ENCODE measurements at regions not wholly inside any gene's neighbourhood (a gene's known extent, or its start where the extent isn't known, plus 50 kb on each side); places are given as distances from the start of the nearest gene placed in this dataset.
A peak's percentile ranks its signal among the peaks of the same experiment; 100 is the strongest.

DNA sequence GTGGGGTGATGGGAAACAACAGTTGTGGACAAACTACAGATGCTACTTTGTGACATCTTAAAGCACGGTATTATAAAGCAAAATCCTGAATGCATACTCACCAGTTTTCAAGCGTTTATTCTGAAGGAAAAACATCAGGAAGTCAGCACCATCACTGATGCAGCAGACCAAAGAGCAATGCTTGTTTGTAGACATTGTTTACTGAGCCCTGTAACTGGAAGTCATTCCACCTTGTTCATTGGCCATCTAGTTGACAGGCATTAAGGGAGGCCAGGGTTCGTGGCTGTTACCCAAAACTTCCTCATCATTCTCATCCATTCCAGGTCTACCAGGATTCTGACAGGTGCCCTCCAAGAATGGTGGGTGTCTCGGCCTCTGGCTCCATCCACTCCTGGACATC, 55.3 kb upstream of the FAM204A start (continued):
- TF ChIP-seq, protein P1, sequence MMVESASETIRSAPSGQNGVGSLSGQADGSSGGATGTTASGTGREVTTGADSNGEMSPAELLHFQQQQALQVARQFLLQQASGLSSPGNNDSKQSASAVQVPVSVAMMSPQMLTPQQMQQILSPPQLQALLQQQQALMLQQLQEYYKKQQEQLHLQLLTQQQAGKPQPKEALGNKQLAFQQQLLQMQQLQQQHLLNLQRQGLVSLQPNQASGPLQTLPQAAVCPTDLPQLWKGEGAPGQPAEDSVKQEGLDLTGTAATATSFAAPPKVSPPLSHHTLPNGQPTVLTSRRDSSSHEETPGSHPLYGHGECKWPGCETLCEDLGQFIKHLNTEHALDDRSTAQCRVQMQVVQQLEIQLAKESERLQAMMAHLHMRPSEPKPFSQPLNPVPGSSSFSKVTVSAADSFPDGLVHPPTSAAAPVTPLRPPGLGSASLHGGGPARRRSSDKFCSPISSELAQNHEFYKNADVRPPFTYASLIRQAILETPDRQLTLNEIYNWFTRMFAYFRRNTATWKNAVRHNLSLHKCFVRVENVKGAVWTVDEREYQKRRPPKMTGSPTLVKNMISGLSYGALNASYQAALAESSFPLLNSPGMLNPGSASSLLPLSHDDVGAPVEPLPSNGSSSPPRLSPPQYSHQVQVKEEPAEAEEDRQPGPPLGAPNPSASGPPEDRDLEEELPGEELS (CRISPR knock-in tag; IDR thresholded peaks at IDR 0.05), result peak; percentile 36
- TF ChIP-seq, protein P2, sequence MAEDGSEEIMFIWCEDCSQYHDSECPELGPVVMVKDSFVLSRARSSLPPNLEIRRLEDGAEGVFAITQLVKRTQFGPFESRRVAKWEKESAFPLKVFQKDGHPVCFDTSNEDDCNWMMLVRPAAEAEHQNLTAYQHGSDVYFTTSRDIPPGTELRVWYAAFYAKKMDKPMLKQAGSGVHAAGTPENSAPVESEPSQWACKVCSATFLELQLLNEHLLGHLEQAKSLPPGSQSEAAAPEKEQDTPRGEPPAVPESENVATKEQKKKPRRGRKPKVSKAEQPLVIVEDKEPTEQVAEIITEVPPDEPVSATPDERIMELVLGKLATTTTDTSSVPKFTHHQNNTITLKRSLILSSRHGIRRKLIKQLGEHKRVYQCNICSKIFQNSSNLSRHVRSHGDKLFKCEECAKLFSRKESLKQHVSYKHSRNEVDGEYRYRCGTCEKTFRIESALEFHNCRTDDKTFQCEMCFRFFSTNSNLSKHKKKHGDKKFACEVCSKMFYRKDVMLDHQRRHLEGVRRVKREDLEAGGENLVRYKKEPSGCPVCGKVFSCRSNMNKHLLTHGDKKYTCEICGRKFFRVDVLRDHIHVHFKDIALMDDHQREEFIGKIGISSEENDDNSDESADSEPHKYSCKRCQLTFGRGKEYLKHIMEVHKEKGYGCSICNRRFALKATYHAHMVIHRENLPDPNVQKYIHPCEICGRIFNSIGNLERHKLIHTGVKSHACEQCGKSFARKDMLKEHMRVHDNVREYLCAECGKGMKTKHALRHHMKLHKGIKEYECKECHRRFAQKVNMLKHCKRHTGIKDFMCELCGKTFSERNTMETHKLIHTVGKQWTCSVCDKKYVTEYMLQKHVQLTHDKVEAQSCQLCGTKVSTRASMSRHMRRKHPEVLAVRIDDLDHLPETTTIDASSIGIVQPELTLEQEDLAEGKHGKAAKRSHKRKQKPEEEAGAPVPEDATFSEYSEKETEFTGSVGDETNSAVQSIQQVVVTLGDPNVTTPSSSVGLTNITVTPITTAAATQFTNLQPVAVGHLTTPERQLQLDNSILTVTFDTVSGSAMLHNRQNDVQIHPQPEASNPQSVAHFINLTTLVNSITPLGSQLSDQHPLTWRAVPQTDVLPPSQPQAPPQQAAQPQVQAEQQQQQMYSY (CRISPR knock-in tag; IDR thresholded peaks at IDR 0.05), result no peak
- TF ChIP-seq, protein P3, sequence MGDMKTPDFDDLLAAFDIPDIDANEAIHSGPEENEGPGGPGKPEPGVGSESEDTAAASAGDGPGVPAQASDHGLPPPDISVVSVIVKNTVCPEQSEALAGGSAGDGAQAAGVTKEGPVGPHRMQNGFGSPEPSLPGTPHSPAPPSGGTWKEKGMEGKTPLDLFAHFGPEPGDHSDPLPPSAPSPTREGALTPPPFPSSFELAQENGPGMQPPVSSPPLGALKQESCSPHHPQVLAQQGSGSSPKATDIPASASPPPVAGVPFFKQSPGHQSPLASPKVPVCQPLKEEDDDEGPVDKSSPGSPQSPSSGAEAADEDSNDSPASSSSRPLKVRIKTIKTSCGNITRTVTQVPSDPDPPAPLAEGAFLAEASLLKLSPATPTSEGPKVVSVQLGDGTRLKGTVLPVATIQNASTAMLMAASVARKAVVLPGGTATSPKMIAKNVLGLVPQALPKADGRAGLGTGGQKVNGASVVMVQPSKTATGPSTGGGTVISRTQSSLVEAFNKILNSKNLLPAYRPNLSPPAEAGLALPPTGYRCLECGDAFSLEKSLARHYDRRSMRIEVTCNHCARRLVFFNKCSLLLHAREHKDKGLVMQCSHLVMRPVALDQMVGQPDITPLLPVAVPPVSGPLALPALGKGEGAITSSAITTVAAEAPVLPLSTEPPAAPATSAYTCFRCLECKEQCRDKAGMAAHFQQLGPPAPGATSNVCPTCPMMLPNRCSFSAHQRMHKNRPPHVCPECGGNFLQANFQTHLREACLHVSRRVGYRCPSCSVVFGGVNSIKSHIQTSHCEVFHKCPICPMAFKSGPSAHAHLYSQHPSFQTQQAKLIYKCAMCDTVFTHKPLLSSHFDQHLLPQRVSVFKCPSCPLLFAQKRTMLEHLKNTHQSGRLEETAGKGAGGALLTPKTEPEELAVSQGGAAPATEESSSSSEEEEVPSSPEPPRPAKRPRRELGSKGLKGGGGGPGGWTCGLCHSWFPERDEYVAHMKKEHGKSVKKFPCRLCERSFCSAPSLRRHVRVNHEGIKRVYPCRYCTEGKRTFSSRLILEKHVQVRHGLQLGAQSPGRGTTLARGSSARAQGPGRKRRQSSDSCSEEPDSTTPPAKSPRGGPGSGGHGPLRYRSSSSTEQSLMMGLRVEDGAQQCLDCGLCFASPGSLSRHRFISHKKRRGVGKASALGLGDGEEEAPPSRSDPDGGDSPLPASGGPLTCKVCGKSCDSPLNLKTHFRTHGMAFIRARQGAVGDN (CRISPR knock-in tag; IDR thresholded peaks at IDR 0.05), result no peak
- TF ChIP-seq ZNF644 (CRISPR knock-in tag; IDR thresholded peaks at IDR 0.05; ENCODE audit: low read depth), result 0 out of 2 replicates have a peak, but pooled peaks have one; percentile 55
- TF ChIP-seq, protein P4, sequence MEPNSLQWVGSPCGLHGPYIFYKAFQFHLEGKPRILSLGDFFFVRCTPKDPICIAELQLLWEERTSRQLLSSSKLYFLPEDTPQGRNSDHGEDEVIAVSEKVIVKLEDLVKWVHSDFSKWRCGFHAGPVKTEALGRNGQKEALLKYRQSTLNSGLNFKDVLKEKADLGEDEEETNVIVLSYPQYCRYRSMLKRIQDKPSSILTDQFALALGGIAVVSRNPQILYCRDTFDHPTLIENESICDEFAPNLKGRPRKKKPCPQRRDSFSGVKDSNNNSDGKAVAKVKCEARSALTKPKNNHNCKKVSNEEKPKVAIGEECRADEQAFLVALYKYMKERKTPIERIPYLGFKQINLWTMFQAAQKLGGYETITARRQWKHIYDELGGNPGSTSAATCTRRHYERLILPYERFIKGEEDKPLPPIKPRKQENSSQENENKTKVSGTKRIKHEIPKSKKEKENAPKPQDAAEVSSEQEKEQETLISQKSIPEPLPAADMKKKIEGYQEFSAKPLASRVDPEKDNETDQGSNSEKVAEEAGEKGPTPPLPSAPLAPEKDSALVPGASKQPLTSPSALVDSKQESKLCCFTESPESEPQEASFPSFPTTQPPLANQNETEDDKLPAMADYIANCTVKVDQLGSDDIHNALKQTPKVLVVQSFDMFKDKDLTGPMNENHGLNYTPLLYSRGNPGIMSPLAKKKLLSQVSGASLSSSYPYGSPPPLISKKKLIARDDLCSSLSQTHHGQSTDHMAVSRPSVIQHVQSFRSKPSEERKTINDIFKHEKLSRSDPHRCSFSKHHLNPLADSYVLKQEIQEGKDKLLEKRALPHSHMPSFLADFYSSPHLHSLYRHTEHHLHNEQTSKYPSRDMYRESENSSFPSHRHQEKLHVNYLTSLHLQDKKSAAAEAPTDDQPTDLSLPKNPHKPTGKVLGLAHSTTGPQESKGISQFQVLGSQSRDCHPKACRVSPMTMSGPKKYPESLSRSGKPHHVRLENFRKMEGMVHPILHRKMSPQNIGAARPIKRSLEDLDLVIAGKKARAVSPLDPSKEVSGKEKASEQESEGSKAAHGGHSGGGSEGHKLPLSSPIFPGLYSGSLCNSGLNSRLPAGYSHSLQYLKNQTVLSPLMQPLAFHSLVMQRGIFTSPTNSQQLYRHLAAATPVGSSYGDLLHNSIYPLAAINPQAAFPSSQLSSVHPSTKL (CRISPR knock-in tag; IDR thresholded peaks at IDR 0.05), result peak; percentile 43
- TF ChIP-seq ERF (CRISPR knock-in tag; IDR thresholded peaks at IDR 0.05), result 0 out of 2 replicates have a peak, but pooled peaks have one; percentile 23
- TF ChIP-seq FOXA3 (CRISPR knock-in tag; IDR thresholded peaks at IDR 0.05), result peak; percentile 51
- no peak for TF ChIP-seq ZNF274 (CRISPR knock-in tag; IDR thresholded peaks at IDR 0.05)
- TF ChIP-seq ETV5 (CRISPR knock-in tag; IDR thresholded peaks at IDR 0.05; ENCODE audit: borderline replicate concordance), result peak; percentile 11; the same call in 1 of the 2 replicates
- no peak for TF ChIP-seq MED1 (CRISPR knock-in tag; IDR thresholded peaks at IDR 0.05)
- TF ChIP-seq LCORL (IDR thresholded peaks at IDR 0.05), result no peak
- 0 out of 2 replicates have a peak, but pooled peaks have one; percentile 29 for TF ChIP-seq LCORL (CRISPR knock-in tag; IDR thresholded peaks at IDR 0.05)
- peak; percentile 52; the same call in 1 of the 2 replicates for TF ChIP-seq HNF4A (CRISPR knock-in tag; IDR thresholded peaks at IDR 0.05)
- no peak for TF ChIP-seq FIP1L1 (IDR thresholded peaks at IDR 0.05; ENCODE audit: borderline replicate concordance, insufficient read depth, low read depth, low read length)
